ENCODE measurements at regions not wholly inside any gene's neighbourhood (a gene's known extent, or its start where the extent isn't known, plus 50 kb on each side); places are given as distances from the start of the nearest gene placed in this dataset.

DNA sequence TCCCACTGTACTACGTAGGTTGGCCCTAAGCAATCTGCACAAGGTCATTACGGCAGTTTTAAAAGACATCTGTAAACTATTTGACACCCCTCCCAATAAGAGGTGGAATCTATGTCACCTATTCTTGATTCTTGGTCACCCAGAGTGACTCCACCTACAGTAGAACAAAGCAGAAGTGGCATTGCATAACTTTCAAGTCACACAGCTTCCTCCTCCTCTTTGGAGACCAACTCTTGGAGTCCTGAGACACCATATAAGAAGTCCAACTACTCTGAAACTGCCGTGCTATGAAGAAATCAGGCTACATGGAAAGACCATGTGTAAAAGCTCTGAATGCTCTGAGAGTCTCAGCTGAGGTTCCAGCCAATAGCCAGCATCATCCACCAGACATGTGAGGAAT lies 253.5 kb upstream of the CDH20 start:
- 64% methylated on average over 3 of the region's 3 CpGs for WGBS (ENCODE audit: insufficient coverage)
- H3K9me3 ChIP-seq (replicated peaks; ENCODE audit: control insufficient read depth, low read depth, low read length): no peaks in the 10 kb centered on the region
- H3K27me3 ChIP-seq (ENCODE audit: control insufficient read depth, insufficient read depth, low read length): no peaks in the 10 kb centered on the region
- no peak for DNase-seq
- H3K36me3 ChIP-seq (ENCODE audit: control insufficient read depth, insufficient read depth, low read length): no peaks in the 10 kb centered on the region
- H3K4me1 ChIP-seq (ENCODE audit: control insufficient read depth, insufficient read depth, low read length): no peaks in the 10 kb centered on the region
- H3K4me3 ChIP-seq (ENCODE audit: low read length): no peak overlapping the region
- H3K27ac ChIP-seq (ENCODE audit: low read length): no peak overlapping the region

DNA sequence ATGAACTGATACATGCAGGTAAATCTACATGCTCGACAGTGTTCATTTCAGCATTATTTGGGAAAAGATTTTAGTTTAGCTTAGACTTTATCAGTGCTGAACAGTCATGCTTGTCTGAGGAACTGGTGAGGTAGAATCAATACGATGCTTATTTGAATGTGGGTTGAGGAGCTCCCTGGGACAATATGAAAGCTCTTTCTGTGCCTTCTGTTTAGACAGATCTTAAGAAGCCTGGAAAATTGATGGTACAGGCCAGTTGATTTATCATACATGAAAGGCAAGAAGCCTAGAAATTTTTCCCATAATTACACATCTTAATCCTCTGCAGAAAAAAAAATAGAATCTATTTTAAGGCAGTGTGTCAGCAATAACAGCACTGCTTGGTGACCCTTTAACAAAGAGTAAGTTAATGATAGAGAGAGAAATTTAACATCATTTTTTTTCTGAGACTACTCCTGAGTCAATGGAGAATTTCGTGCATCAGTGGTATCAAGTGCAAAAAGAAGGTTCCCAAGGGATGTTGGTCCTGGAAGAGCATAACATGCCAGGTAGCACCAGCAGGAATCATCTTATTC lies 252.2 kb upstream of the CDH20 start:
- DNase-seq: no peak
- Histone ChIP-seq H3K27me3 (ENCODE audit: control insufficient read depth, insufficient read depth, low read length) (no peaks in the 10 kb centered on the region), H3K4me1 (ENCODE audit: control insufficient read depth, insufficient read depth, low read length) (no peaks in the 10 kb centered on the region), H3K27ac (ENCODE audit: low read length) (no peak overlapping the region), H3K9me3 (replicated peaks; ENCODE audit: control insufficient read depth, low read depth, low read length) (no peaks in the 10 kb centered on the region), H3K36me3 (ENCODE audit: control insufficient read depth, insufficient read depth, low read length) (no peaks in the 10 kb centered on the region), H3K4me3 (ENCODE audit: low read length) (no peak overlapping the region)
- 92% methylated on average over 2 of the region's 3 CpGs for WGBS (ENCODE audit: insufficient coverage)

DNA sequence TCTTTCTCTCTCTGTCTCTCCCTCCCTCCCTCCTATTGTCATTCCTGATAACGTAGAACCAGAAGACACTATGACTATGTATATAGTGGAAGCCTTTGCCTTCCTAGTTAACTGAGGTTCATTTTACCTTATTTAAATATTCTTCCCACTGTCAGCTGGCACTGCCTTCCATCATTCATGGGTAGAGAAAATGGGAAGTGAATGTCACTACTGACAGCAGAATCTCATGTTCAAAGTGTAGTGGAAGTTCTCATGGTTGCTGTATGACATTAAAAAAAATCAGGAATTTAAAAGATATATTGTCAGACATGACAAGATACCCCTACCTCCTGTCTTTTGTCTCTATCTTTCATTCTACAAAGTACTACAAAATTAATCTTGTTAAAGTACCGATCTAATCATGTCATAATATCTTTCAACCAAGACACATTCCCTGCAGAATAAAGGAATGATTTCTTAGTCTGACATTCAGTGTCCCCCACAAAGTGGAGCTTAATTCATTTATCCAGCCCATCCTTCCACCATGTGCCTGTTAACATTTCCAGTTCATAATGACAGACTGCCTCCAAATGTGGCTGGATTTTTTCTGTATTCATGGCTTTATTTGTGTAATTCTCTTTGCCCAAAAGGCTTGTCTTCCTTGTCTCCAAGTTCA lies 250.1 kb upstream of the CDH20 start:
- Histone ChIP-seq H3K4me3 (ENCODE audit: low read length) (no peak overlapping the region), H3K27ac (ENCODE audit: low read length) (no peak overlapping the region), H3K4me1 (ENCODE audit: control insufficient read depth, insufficient read depth, low read length) (no peaks in the 10 kb centered on the region), H3K9me3 (replicated peaks; ENCODE audit: control insufficient read depth, low read depth, low read length) (no peaks in the 10 kb centered on the region), H3K27me3 (ENCODE audit: control insufficient read depth, insufficient read depth, low read length) (no peaks in the 10 kb centered on the region), H3K36me3 (ENCODE audit: control insufficient read depth, insufficient read depth, low read length) (no peaks in the 10 kb centered on the region)
- 100% methylated on average over 1 of the region's 2 CpGs for WGBS (ENCODE audit: insufficient coverage)
- DNase-seq: no peak

DNA sequence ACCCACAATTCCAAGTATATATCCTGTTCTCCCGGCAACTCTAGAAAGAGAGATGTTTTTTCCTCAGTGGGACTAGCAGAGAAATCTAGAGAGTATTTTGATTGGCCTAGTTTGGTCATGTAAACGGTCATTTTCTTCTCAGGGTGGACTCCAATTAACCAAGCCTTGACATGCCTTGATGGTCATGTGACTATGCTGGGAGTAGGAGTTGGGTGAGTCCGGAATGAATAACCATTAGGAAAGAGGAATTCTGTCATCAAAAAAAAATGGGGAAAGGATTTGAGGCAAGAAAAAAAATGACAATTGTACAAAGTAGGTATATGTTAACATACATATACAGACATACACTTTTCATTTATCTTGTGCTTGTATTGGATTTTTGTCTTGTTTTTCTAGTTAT lies 248.2 kb upstream of the CDH20 start:
- H3K4me3 ChIP-seq (ENCODE audit: low read length): no peak overlapping the region
- DNase-seq: no peak
- H3K4me1 ChIP-seq (ENCODE audit: control insufficient read depth, insufficient read depth, low read length): no peaks in the 10 kb centered on the region
- no peaks in the 10 kb centered on the region for H3K36me3 ChIP-seq (ENCODE audit: control insufficient read depth, insufficient read depth, low read length)
- no peaks in the 10 kb centered on the region for H3K27me3 ChIP-seq (ENCODE audit: control insufficient read depth, insufficient read depth, low read length)
- no peaks in the 10 kb centered on the region for H3K9me3 ChIP-seq (replicated peaks; ENCODE audit: control insufficient read depth, low read depth, low read length)
- no peak overlapping the region for H3K27ac ChIP-seq (ENCODE audit: low read length)
- WGBS (ENCODE audit: insufficient coverage): 80% methylated on average over 1 of the region's 3 CpGs

DNA sequence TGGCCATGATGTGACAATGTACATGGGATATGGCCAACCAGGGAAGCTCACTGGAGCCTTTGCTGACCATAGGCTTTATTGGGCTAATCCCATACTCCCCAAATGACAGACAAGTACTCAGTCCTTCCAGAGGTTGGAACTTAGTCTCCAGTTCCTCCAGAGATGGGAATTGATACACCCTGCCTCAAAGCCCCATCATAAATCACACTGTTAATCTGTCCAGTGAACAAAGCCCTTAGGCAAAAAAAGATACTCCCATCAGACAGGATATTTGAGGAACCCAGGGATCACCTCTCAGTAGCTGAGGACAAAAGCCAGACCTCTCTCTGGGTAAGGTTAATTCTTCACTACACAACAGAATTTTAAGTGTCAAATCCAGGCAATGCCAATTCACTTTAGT lies 247.5 kb upstream of the CDH20 start:
- Histone ChIP-seq H3K4me3 (ENCODE audit: low read length) (no peak overlapping the region), H3K9me3 (replicated peaks; ENCODE audit: control insufficient read depth, low read depth, low read length) (no peaks in the 10 kb centered on the region)
- DNase-seq: no peak

DNA sequence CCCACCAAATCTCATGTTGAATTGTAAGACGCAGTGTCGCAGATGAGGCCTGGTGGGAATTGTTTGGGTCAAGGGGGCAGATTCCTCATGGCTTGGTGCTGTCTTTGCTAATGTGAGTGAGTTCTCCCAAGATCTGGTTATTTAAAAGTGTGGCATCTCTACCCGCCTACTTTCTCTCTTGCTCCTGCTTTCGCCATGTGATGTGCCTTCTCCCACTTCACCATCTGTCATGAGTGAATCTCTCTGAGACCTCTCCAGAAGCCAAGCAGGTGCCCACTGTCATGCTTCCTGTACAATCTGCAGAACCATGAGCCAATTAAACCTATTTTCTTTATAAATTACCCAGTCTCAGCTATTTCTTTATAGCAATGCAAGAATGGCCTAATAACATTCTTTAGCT lies 246.6 kb upstream of the CDH20 start:
- Histone ChIP-seq H3K9me3 (replicated peaks; ENCODE audit: control insufficient read depth, low read depth, low read length) (no peaks in the 10 kb centered on the region), H3K27me3 (ENCODE audit: control insufficient read depth, insufficient read depth, low read length) (no peaks in the 10 kb centered on the region), H3K4me1 (ENCODE audit: control insufficient read depth, insufficient read depth, low read length) (no peaks in the 10 kb centered on the region), H3K27ac (ENCODE audit: low read length) (no peak overlapping the region), H3K4me3 (ENCODE audit: low read length) (no peak overlapping the region), H3K36me3 (ENCODE audit: control insufficient read depth, insufficient read depth, low read length) (no peaks in the 10 kb centered on the region)
- DNase-seq: no peak
- no CpG with 5 or more reads among the region's 4 CpGs for WGBS (ENCODE audit: insufficient coverage)

More for the DNA sequence above, 247.5 kb upstream of the CDH20 start:
- Histone ChIP-seq H3K27me3 (ENCODE audit: control insufficient read depth, insufficient read depth, low read length) (no peaks in the 10 kb centered on the region), H3K4me1 (ENCODE audit: control insufficient read depth, insufficient read depth, low read length) (no peaks in the 10 kb centered on the region), H3K36me3 (ENCODE audit: control insufficient read depth, insufficient read depth, low read length) (no peaks in the 10 kb centered on the region), H3K27ac (ENCODE audit: low read length) (no peak overlapping the region)

DNA sequence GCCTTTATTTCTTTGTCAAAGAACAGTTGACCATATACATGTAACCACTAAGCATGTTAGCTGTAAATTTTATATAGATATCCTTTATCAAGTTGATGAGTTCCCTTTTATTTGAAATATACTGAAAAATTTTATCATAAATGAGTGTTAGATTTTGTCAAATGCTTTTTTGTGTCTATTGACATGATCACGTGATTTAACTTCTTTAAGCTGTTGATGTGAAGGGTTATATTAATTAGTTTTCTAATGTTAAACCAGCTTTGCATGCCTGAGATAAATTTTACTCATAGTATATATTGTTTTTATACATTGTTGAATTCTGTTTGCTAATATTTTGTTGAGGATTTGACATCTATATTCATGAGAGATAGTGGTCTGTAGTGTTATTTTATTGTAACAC lies 241.9 kb upstream of the CDH20 start:
- H3K4me1 ChIP-seq (ENCODE audit: control insufficient read depth, insufficient read depth, low read length): no peaks in the 10 kb centered on the region
- no peaks in the 10 kb centered on the region for H3K27me3 ChIP-seq (ENCODE audit: control insufficient read depth, insufficient read depth, low read length)
- no peaks in the 10 kb centered on the region for H3K9me3 ChIP-seq (replicated peaks; ENCODE audit: control insufficient read depth, low read depth, low read length)
- no peak overlapping the region for H3K4me3 ChIP-seq (ENCODE audit: low read length)
- no peaks in the 10 kb centered on the region for H3K36me3 ChIP-seq (ENCODE audit: control insufficient read depth, insufficient read depth, low read length)
- no peak overlapping the region for H3K27ac ChIP-seq (ENCODE audit: low read length)
- no peak for DNase-seq
- WGBS (ENCODE audit: insufficient coverage): no CpG with 5 or more reads among the region's 1 CpG

DNA sequence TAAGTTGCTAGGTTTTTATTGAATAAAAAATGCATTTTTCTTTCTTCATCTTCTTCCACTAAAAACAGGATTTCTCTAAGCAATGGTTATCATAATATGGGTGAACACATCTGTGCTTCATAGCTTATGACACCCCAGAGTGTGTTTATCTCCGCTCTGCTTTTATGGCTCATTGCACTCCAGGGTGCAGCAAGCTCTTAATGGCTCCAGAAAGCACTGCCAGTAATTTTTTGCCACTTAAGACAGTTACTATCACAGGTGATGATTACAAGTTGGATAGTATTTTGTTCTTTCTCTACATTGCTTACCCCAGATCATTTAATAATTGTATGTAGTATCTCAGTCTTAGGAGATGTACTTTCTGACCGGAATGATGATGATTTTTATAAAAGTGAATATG lies 239.3 kb upstream of the CDH20 start:
- Histone ChIP-seq H3K4me1 (ENCODE audit: control insufficient read depth, insufficient read depth, low read length) (no peaks in the 10 kb centered on the region), H3K36me3 (ENCODE audit: control insufficient read depth, insufficient read depth, low read length) (no peaks in the 10 kb centered on the region), H3K4me3 (ENCODE audit: low read length) (no peak overlapping the region), H3K27ac (ENCODE audit: low read length) (no peak overlapping the region), H3K9me3 (replicated peaks; ENCODE audit: control insufficient read depth, low read depth, low read length) (no peaks in the 10 kb centered on the region), H3K27me3 (ENCODE audit: control insufficient read depth, insufficient read depth, low read length) (no peaks in the 10 kb centered on the region)
- no peak for DNase-seq
- no CpG with 5 or more reads among the region's 2 CpGs for WGBS (ENCODE audit: insufficient coverage)

DNA sequence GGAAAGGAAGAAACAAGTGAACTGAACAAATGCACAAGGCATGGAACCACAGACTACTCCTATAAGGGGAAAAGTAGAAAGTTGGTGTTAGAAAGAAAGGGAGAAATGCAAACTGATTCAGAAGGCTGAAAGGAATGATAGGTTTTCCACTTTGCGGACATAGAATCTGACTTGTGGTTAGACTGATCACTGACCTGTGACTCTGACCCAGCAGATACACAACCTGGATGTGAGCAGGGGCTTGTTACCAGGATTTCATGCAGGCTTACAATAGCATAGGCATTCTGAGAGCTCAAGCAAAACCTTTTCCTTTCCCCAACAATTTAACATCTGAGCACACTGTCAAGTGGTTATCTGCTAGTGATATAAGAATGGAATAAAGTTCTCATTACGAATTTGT lies 237.0 kb upstream of the CDH20 start:
- 100% methylated on average over 1 of the region's 2 CpGs for WGBS (ENCODE audit: insufficient coverage)
- Histone ChIP-seq H3K36me3 (ENCODE audit: control insufficient read depth, insufficient read depth, low read length) (no peaks in the 10 kb centered on the region), H3K27ac (ENCODE audit: low read length) (no peak overlapping the region), H3K4me1 (ENCODE audit: control insufficient read depth, insufficient read depth, low read length) (no peaks in the 10 kb centered on the region), H3K9me3 (replicated peaks; ENCODE audit: control insufficient read depth, low read depth, low read length) (no peaks in the 10 kb centered on the region), H3K27me3 (ENCODE audit: control insufficient read depth, insufficient read depth, low read length) (no peaks in the 10 kb centered on the region), H3K4me3 (ENCODE audit: low read length) (no peak overlapping the region)
- DNase-seq: no peak

DNA sequence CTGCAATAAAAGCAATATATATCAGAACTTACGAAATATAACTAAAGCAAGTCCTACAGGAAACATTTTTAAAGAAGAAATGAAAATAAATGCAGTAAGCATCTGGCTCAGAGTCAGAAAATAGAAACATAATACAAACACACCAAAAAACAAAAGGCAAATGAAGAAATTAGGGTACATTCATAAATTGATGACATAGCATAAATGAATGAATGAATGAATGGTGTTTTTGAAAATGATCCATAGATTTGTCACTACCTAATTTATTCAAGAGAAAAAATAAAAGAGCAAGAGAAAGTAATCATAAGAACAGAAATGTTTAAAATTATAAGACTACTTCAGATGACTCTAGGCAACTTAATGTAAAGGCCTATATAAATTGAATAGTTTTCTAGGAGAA lies 226.1 kb upstream of the CDH20 start:
- DNase-seq: no peak
- no peaks in the 10 kb centered on the region for H3K27me3 ChIP-seq (ENCODE audit: control insufficient read depth, insufficient read depth, low read length)
- WGBS (ENCODE audit: insufficient coverage): no CpG with 5 or more reads among the region's 1 CpG
- H3K9me3 ChIP-seq (replicated peaks; ENCODE audit: control insufficient read depth, low read depth, low read length): no peaks in the 10 kb centered on the region
- H3K36me3 ChIP-seq (ENCODE audit: control insufficient read depth, insufficient read depth, low read length): no peaks in the 10 kb centered on the region
- H3K4me3 ChIP-seq (ENCODE audit: low read length): no peak overlapping the region
- H3K4me1 ChIP-seq (ENCODE audit: control insufficient read depth, insufficient read depth, low read length): no peaks in the 10 kb centered on the region
- H3K27ac ChIP-seq (ENCODE audit: low read length): no peak overlapping the region

DNA sequence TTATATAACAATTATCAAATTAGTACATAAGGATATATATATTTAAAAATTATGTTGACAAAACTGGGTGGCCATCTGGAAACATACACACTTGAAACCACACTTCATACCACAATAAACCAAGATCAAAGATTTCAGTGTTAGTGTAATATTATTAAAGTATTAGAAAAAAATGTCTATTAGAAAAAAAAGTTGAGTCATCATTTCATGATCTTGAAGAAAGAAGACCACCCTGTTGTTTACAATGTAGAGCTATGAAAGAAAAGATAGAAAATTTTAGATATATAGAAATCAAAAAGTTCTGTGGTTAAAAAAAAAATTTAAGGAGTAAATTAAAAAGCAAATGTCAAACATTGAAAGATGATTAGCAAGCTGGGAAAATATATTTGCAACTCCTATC lies 224.5 kb upstream of the CDH20 start:
- Histone ChIP-seq H3K4me1 (ENCODE audit: control insufficient read depth, insufficient read depth, low read length) (no peaks in the 10 kb centered on the region), H3K27ac (ENCODE audit: low read length) (no peak overlapping the region), H3K27me3 (ENCODE audit: control insufficient read depth, insufficient read depth, low read length) (no peaks in the 10 kb centered on the region), H3K9me3 (replicated peaks; ENCODE audit: control insufficient read depth, low read depth, low read length) (no peaks in the 10 kb centered on the region), H3K4me3 (ENCODE audit: low read length) (no peak overlapping the region), H3K36me3 (ENCODE audit: control insufficient read depth, insufficient read depth, low read length) (no peaks in the 10 kb centered on the region)
- DNase-seq: no peak

Measured in muscle of leg (tissue), 3 donors.